Endothelial cell of umbilical vein (primary cell): ENCODE measurements at regions not wholly inside any gene's neighbourhood (a gene's known extent, or its start where the extent isn't known, plus 50 kb on each side); places are given as distances from the start of the nearest gene placed in this dataset.

Source experiments
- BruUV-seq: library from RNA; stranded (reverse); fragments of 400-500 nt; replicated peaks from 2 replicates; lab custom pipeline; 2021; lab: Mats Ljungman, UMichigan
- CTCF ChIA-PET: fragments of 300-600, 350-600 bp; sonication (Branson Sonifier 250); formaldehyde crosslinking; loops from one replicate; lab custom pipeline; 2021; ENCODE audit warnings: antibody characterized with exemption, inconsistent platforms; lab: Charles Lee
- POLR2A ChIA-PET: fragments of 300-600, 350-600 bp; sonication (Branson Sonifier 250); formaldehyde crosslinking; loops from one replicate; lab custom pipeline; 2021; ENCODE audit warnings: antibody characterized with exemption, inconsistent platforms; lab: Charles Lee
- DNase-seq: peaks from one replicate; pipeline ENCODE4 v3.0.0-alpha.2; 2011; ENCODE audit warnings: low read depth, low spot score
- FAIRE-seq: peaks from 2 replicates; lab custom pipeline; 2011; peaks lifted over from hg19 to GRCh38; lab: Jason Lieb, UNC
- H2AFZ ChIP-seq: 2 replicates; pipeline ENCODE4 v1.6.0; 2012; ENCODE audit warnings: low read depth, low read length, control low read depth, inconsistent platforms
- H3K27ac ChIP-seq: 2 replicates; pipeline ENCODE4 v1.5.1; 2011; ENCODE audit warnings: low read depth, mild to moderate bottlenecking, control low read depth, low read length, moderate library complexity; ENCODE audit not compliant: insufficient read depth
- H3K27me3 ChIP-seq, 2 experiments: 2 replicates each; pipeline versions ENCODE4 v1.6.0 to v1.6.1; 2011; ENCODE audit warnings: low read length in 2 of 2, mixed read lengths in 1 of 2; ENCODE audit not compliant: control insufficient read depth in 2 of 2, insufficient read depth in 2 of 2
- H3K36me3 ChIP-seq, 2 experiments: 2 replicates in 1 of 2; 3 replicates in 1 of 2; pipeline ENCODE4 v1.5.1; 2011; ENCODE audit warnings: low read length in 2 of 2, mild to moderate bottlenecking in 1 of 2, moderate library complexity in 1 of 2; ENCODE audit not compliant: control insufficient read depth in 2 of 2, insufficient read depth in 2 of 2; ENCODE audit errors: extremely low read depth in 1 of 2
- H3K4me1 ChIP-seq: 3 replicates; pipeline ENCODE4 v1.5.1; 2011; ENCODE audit warnings: mild to moderate bottlenecking, low read length; ENCODE audit not compliant: control insufficient read depth, insufficient read depth; ENCODE audit errors: extremely low read depth
- H3K4me2 ChIP-seq: 2 replicates; pipeline ENCODE4 v1.6.1; 2011; ENCODE audit warnings: low read length, control low read depth, mixed read lengths; ENCODE audit not compliant: insufficient read depth
- H3K4me3 ChIP-seq, 3 experiments: fragments of 200-600 bp in 1 of 3; sonication (generic), shearing (Covaris generic) in 1 of 3; replicated peaks in 1 of 3; 2 replicates each; pipeline ENCODE4 v1.5.1; 2011 to 2016; ENCODE audit warnings: control low read depth in 3 of 3, low read length in 3 of 3, mild to moderate bottlenecking in 2 of 3, inconsistent platforms in 1 of 3, low read depth in 1 of 3, moderate library complexity in 1 of 3; ENCODE audit not compliant: insufficient read depth in 1 of 3
- H3K79me2 ChIP-seq: 2 replicates; pipeline ENCODE4 v1.6.0; 2012; ENCODE audit warnings: low read length, inconsistent platforms; ENCODE audit not compliant: control insufficient read depth, insufficient read depth
- H3K9ac ChIP-seq: replicated peaks from 2 replicates; pipeline ENCODE3; 2011; ENCODE audit warnings: low read length, control low read depth; ENCODE audit not compliant: insufficient read depth; ENCODE audit errors: extremely low read depth
- H3K9me1 ChIP-seq: replicated peaks from 3 replicates; pipeline ENCODE4 v1.6.0; 2011; ENCODE audit warnings: mild to moderate bottlenecking, low read length; ENCODE audit not compliant: control insufficient read depth, insufficient read depth; ENCODE audit errors: extremely low read depth
- H3K9me3 ChIP-seq: replicated peaks from 2 replicates; pipeline ENCODE4 v1.5.1; 2012; ENCODE audit warnings: low read length, inconsistent platforms; ENCODE audit not compliant: control insufficient read depth, insufficient read depth
- H4K20me1 ChIP-seq: replicated peaks from 2 replicates; pipeline ENCODE3; 2011; ENCODE audit warnings: mild to moderate bottlenecking, low read length; ENCODE audit not compliant: control insufficient read depth, insufficient read depth; ENCODE audit errors: extremely low read depth
- EZH2 ChIP-seq: IDR thresholded peaks from 2 replicates; pipeline ENCODE4 v1.6.1; 2012; ENCODE audit warnings: borderline replicate concordance, low read depth, mild to moderate bottlenecking, moderate library complexity, low read length, inconsistent platforms; ENCODE audit not compliant: severe bottlenecking
- FOS ChIP-seq: IDR thresholded peaks from 2 replicates; pipeline ENCODE4 v1.6.1; 2011; ENCODE audit warnings: mild to moderate bottlenecking, low read length, moderate library complexity, borderline replicate concordance; ENCODE audit not compliant: insufficient read depth
- GATA2 ChIP-seq: IDR thresholded peaks from 2 replicates; pipeline ENCODE4 v1.7.0; 2011; ENCODE audit warnings: low read depth, mild to moderate bottlenecking, moderate library complexity, mixed read lengths, low read length; ENCODE audit not compliant: insufficient read length, insufficient read depth
- JUN ChIP-seq: IDR thresholded peaks from 2 replicates; pipeline ENCODE4 v1.6.1; 2011; ENCODE audit warnings: borderline replicate concordance, low read depth; ENCODE audit not compliant: insufficient read length, insufficient read depth
- MYC ChIP-seq: IDR thresholded peaks from one replicate; pipeline ENCODE4 v1.6.1; 2011; ENCODE audit warnings: mild to moderate bottlenecking, low read depth, low read length
- POLR2AphosphoS5 ChIP-seq: IDR thresholded peaks from 2 replicates; pipeline ENCODE4 v1.6.1; 2012; ENCODE audit warnings: low read depth, mild to moderate bottlenecking, control low read depth, low read length, moderate library complexity; ENCODE audit not compliant: insufficient read depth
- dilution Hi-C: fragments of 300-500 bp; cut with MboI; formaldehyde crosslinking; loops from one replicate; pipeline ENCODE4 v1.15.0; 2019; ENCODE audit warnings: low sequenced_read_pairs; ENCODE audit not compliant: extremely low pct_ligation_motif_present
- intact Hi-C: fragments of 100-400 bp; cut with micrococcal nuclease; formaldehyde crosslinking; loops from one replicate; pipeline ENCODE4 v1.10.0; 2022

GRCh38 chr7:153402721-153403541 lies 643.4 kb downstream of the ACTR3B start:
- dilution Hi-C loops: no loop called here
- no peak for FAIRE-seq
- POLR2A ChIA-PET: no interaction called here
- Histone ChIP-seq H3K4me1 (no peaks in the 10 kb centered on the region), H2AFZ (no peak overlapping the region), H3K27me3 (no peaks in the 10 kb centered on the region), H3K27ac (no peak overlapping the region), H3K79me2 (no peaks in the 10 kb centered on the region), H3K9me1 (no peaks in the 10 kb centered on the region), H3K4me2 (no peak overlapping the region), H3K9ac (no peak overlapping the region), H3K9me3 (peaks cover 5% of the 10 kb centered on the region), H3K4me3 (no peak overlapping the region), H3K36me3 (no peaks in the 10 kb centered on the region), H4K20me1 (no peaks in the 10 kb centered on the region)
- TF ChIP-seq GATA2 (no peak), POLR2AphosphoS5 (no peak), JUN (no peak)
- CTCF ChIA-PET: no interaction called here
- BruUV-seq: no TSS peak
- intact Hi-C loops: no loop called here
- no peak for DNase-seq

GRCh38 chr7:153404124-153404523 lies 644.6 kb downstream of the ACTR3B start:
- H3K4me2 ChIP-seq: no peak overlapping the region
- H3K4me1 ChIP-seq: no peaks in the 10 kb centered on the region
- no peaks in the 10 kb centered on the region for H4K20me1 ChIP-seq
- ChIA-PET CTCF (no interaction called here), POLR2A (no interaction called here)
- H3K27ac ChIP-seq: no peak overlapping the region
- no peaks in the 10 kb centered on the region for H3K27me3 ChIP-seq
- peaks cover 5% of the 10 kb centered on the region for H3K9me3 ChIP-seq
- no peak for FAIRE-seq
- H3K79me2 ChIP-seq: no peaks in the 10 kb centered on the region
- H3K36me3 ChIP-seq: no peaks in the 10 kb centered on the region
- H2AFZ ChIP-seq: no peak overlapping the region
- intact Hi-C loops (no loop called here), dilution Hi-C loops (no loop called here)
- H3K4me3 ChIP-seq: no peak overlapping the region
- H3K9ac ChIP-seq: no peak overlapping the region
- TF ChIP-seq JUN: no peak
- no peak for TF ChIP-seq FOS
- TF ChIP-seq MYC: no peak
- TF ChIP-seq POLR2AphosphoS5: no peak
- TF ChIP-seq EZH2: no peak
- no peak for TF ChIP-seq GATA2
- no TSS peak for BruUV-seq
- no peaks in the 10 kb centered on the region for H3K9me1 ChIP-seq
- DNase-seq: no peak
